ENCODE measurements at regions not wholly inside any gene's neighbourhood (a gene's known extent, or its start where the extent isn't known, plus 50 kb on each side); places are given as distances from the start of the nearest gene placed in this dataset.

DNA sequence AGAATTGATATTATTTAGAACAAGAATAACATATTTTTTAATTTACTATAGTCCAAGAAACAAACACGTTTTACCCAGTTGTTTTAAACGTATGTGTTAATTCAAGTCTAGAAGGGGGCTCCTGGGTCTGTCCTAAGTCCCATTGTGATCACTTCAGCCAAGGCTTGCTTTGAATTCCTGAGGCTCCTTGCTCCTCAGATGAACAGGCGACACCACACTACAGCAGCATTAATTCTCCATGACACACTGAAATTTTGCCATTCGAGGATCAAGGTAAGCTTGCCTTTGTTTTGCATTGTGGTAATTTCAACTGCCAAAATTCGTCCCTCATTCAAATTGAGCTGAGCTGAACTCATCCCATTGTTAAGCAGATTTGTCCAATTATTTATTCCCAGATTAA is 1442.6 kb downstream of the SLITRK5 start:
- TF ChIP-seq, protein P1, sequence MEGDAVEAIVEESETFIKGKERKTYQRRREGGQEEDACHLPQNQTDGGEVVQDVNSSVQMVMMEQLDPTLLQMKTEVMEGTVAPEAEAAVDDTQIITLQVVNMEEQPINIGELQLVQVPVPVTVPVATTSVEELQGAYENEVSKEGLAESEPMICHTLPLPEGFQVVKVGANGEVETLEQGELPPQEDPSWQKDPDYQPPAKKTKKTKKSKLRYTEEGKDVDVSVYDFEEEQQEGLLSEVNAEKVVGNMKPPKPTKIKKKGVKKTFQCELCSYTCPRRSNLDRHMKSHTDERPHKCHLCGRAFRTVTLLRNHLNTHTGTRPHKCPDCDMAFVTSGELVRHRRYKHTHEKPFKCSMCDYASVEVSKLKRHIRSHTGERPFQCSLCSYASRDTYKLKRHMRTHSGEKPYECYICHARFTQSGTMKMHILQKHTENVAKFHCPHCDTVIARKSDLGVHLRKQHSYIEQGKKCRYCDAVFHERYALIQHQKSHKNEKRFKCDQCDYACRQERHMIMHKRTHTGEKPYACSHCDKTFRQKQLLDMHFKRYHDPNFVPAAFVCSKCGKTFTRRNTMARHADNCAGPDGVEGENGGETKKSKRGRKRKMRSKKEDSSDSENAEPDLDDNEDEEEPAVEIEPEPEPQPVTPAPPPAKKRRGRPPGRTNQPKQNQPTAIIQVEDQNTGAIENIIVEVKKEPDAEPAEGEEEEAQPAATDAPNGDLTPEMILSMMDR (conservative IDR thresholded peaks at IDR 0.05), result no peak
- H3K4me3 Mint-ChIP-seq, result no peak overlapping the region
- no peaks in the 10 kb centered on the region for H3K27me3 Mint-ChIP-seq (ENCODE audit: low read depth)
- H3K27ac Mint-ChIP-seq (ENCODE audit: unreplicated experiment), result no peak overlapping the region
- no peaks in the 10 kb centered on the region for H3K4me1 Mint-ChIP-seq
- H3K36me3 Mint-ChIP-seq (ENCODE audit: low read depth), result no peaks in the 10 kb centered on the region
- peaks cover 7% of the 10 kb centered on the region for H3K9me3 Mint-ChIP-seq
- no peak for DNase-seq (ENCODE audit: low read depth, low spot score)

DNA sequence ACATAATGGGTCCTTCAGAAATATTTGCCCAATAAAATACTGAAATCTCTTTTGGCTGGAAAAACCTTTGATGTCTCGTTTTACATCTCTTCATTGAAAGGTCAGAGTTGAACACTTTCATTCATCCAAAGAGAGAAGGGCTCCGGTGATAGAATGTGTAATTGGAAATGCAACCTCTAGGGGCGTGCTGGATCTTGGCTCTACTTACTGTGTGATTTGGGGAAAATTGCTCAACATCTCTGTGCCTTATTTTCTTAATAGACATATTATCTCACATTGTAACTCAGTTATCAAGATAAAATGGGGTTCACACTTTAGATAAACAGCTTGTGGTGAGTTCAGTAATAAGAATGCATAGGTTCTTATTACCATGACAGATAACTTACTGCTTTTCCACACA is 1444.1 kb downstream of the SLITRK5 start:
- TF ChIP-seq, protein P1 (conservative IDR thresholded peaks at IDR 0.05), result peak; percentile 42
- no peaks in the 10 kb centered on the region for H3K27me3 Mint-ChIP-seq (ENCODE audit: low read depth)
- no peaks in the 10 kb centered on the region for H3K36me3 Mint-ChIP-seq (ENCODE audit: low read depth)
- peaks cover 8% of the 10 kb centered on the region for H3K9me3 Mint-ChIP-seq
- no peak for DNase-seq (ENCODE audit: low read depth, low spot score)
- no peak overlapping the region for H3K27ac Mint-ChIP-seq (ENCODE audit: unreplicated experiment)
- H3K4me1 Mint-ChIP-seq, result no peaks in the 10 kb centered on the region
- H3K4me3 Mint-ChIP-seq, result no peak overlapping the region

DNA sequence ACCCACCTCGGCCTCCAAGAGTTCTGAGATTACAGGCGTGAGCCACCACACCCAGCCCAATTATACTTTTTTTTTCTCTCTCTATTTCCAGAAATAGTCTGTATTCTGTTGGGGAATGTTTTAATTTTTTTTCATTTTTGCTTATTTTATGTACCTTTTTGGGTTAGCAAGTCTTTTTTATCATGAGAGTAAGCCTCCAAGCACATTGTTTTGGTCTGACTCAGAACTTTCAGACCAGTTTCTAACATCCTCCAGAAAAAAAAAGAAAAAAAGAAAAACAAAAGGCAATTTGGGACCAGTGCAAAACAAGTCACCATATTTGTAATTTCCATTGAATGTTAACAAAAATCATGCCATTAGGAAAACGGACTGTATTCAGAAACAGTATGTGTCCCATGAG is 1465.5 kb downstream of the SLITRK5 start:
- Mint-ChIP-seq H3K36me3 (ENCODE audit: low read depth) (no peaks in the 10 kb centered on the region), H3K27me3 (ENCODE audit: low read depth) (no peaks in the 10 kb centered on the region), H3K4me1 (no peaks in the 10 kb centered on the region), H3K4me3 (no peak overlapping the region), H3K9me3 (no peaks in the 10 kb centered on the region), H3K27ac (ENCODE audit: unreplicated experiment) (no peak overlapping the region)
- DNase-seq (ENCODE audit: low read depth, low spot score), result no peak
- TF ChIP-seq, protein P1 (conservative IDR thresholded peaks at IDR 0.05), result no peak

DNA sequence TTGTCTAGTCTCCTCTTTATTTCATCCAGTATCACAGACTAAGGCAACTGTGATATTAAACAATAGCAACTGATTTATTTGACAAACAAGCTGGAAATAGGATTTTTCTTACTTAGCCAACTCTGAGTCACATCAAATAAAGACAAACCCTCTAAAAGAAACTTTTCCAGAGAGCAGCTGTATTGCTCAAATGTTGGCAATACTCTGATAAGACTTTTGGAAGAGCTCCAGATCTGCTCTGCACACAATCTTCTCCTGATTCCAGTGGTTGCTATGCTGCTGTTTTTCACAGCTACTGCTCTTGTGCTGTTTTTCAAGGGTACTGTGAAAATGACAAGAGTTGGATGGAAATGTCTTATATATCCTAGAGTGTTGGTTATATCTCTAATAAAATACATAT is 1479.2 kb downstream of the SLITRK5 start:
- TF ChIP-seq, protein P1 (conservative IDR thresholded peaks at IDR 0.05), result no peak
- no peak overlapping the region for H3K4me3 Mint-ChIP-seq
- no peaks in the 10 kb centered on the region for H3K36me3 Mint-ChIP-seq (ENCODE audit: low read depth)
- no peak overlapping the region for H3K27ac Mint-ChIP-seq (ENCODE audit: unreplicated experiment)
- H3K27me3 Mint-ChIP-seq (ENCODE audit: low read depth), result no peaks in the 10 kb centered on the region
- H3K9me3 Mint-ChIP-seq, result peaks cover 4% of the 10 kb centered on the region
- H3K4me1 Mint-ChIP-seq, result no peaks in the 10 kb centered on the region
- no peak for DNase-seq (ENCODE audit: low read depth, low spot score)

DNA sequence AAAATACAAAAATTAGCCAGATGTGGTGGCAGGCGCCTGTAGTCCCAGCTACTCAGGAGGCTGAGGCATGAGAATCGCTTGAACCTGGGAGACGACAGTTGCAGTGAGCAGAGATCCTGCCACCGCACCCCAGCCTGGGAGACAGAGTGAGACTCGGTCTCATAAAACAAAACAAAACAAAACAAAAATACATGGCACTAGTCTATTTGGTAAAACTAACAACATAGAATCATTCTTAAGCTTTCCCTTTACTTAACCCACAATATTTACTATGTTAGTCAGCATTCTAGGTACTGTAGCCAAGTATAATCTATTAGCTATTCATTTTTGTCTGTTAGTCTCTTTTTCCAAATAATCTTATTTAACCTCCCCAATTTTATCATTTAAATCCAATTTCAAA is 1482.8 kb downstream of the SLITRK5 start:
- no peak overlapping the region for H3K27ac Mint-ChIP-seq (ENCODE audit: unreplicated experiment)

More for the DNA sequence above, 1482.8 kb downstream of the SLITRK5 start:
- Mint-ChIP-seq H3K27me3 (ENCODE audit: low read depth) (no peaks in the 10 kb centered on the region), H3K4me1 (no peaks in the 10 kb centered on the region), H3K4me3 (no peak overlapping the region), H3K9me3 (peaks cover 2% of the 10 kb centered on the region), H3K36me3 (ENCODE audit: low read depth) (no peaks in the 10 kb centered on the region)
- TF ChIP-seq, protein P1 (conservative IDR thresholded peaks at IDR 0.05), result no peak
- DNase-seq (ENCODE audit: low read depth, low spot score), result no peak
